Astrocyte (in vitro differentiated cells and primary cell): ENCODE measurements at regions not wholly inside any gene's neighbourhood (a gene's known extent, or its start where the extent isn't known, plus 50 kb on each side); places are given as distances from the start of the nearest gene placed in this dataset.

ENCODE experiments used
- DNase-seq: peaks from one replicate; pipeline ENCODE4 v3.0.0-alpha.2; 2010; ENCODE audit warnings: low read depth
- FAIRE-seq: peaks from 2 replicates; lab custom pipeline; 2011; peaks lifted over from hg19 to GRCh38; lab: Jason Lieb, UNC
- H2AFZ ChIP-seq: 2 replicates; pipeline ENCODE4 v1.6.0; 2012; ENCODE audit warnings: low read depth, low read length, inconsistent platforms
- H3K27ac ChIP-seq: 2 replicates; pipeline ENCODE4 v1.5.1; 2011; ENCODE audit warnings: low read depth, low read length, inconsistent platforms
- H3K27me3 ChIP-seq: 2 replicates; pipeline ENCODE4 v1.6.0; 2011; ENCODE audit warnings: low read length, inconsistent platforms; ENCODE audit not compliant: insufficient read depth
- H3K36me3 ChIP-seq: 2 replicates; pipeline ENCODE4 v1.5.1; 2011; ENCODE audit warnings: low read length, inconsistent platforms; ENCODE audit not compliant: insufficient read depth
- H3K4me1 ChIP-seq: 2 replicates; pipeline ENCODE4 v1.5.1; 2011; ENCODE audit warnings: low read length, inconsistent platforms; ENCODE audit not compliant: insufficient read depth
- H3K4me2 ChIP-seq: 2 replicates; pipeline ENCODE4 v1.6.0; 2012; ENCODE audit warnings: low read length, inconsistent platforms
- H3K4me3 ChIP-seq: 2 replicates; pipeline ENCODE4 v1.5.1; 2011; ENCODE audit warnings: low read depth, mild to moderate bottlenecking, low read length, inconsistent platforms; ENCODE audit not compliant: insufficient read depth
- H3K79me2 ChIP-seq: 2 replicates; pipeline ENCODE4 v1.6.0; 2012; ENCODE audit warnings: mild to moderate bottlenecking, low read length, inconsistent platforms; ENCODE audit not compliant: insufficient read depth
- H3K9ac ChIP-seq: 2 replicates; pipeline ENCODE4 v1.6.0; 2012; ENCODE audit warnings: mild to moderate bottlenecking, low read length, inconsistent platforms
- H3K9me3 ChIP-seq: 2 replicates; pipeline ENCODE4 v1.5.1; 2012; ENCODE audit warnings: low read depth, mild to moderate bottlenecking, low read length, inconsistent platforms; ENCODE audit not compliant: insufficient read depth
- H4K20me1 ChIP-seq: 2 replicates; pipeline ENCODE4 v1.6.0; 2012; ENCODE audit warnings: low read length, inconsistent platforms; ENCODE audit not compliant: insufficient read depth
- H3K27ac Mint-ChIP-seq: one replicate; pipeline ENCODE4 v1.8.0; 2021; ENCODE audit warnings: mild to moderate bottlenecking, mixed read lengths; ENCODE audit not compliant: unreplicated experiment
- H3K27me3 Mint-ChIP-seq: one replicate; pipeline ENCODE4 v1.8.0; 2021; ENCODE audit warnings: low read depth, mixed read lengths; ENCODE audit not compliant: unreplicated experiment
- H3K36me3 Mint-ChIP-seq: one replicate; pipeline ENCODE4 v1.8.0; 2021; ENCODE audit warnings: low read depth, mixed read lengths; ENCODE audit not compliant: unreplicated experiment
- H3K4me1 Mint-ChIP-seq: one replicate; pipeline ENCODE4 v1.8.0; 2021; ENCODE audit warnings: low read depth, mixed read lengths; ENCODE audit not compliant: unreplicated experiment
- H3K4me3 Mint-ChIP-seq: one replicate; pipeline ENCODE4 v1.8.0; 2021; ENCODE audit warnings: mild to moderate bottlenecking, moderate library complexity, mixed read lengths; ENCODE audit not compliant: unreplicated experiment
- H3K9me3 Mint-ChIP-seq: one replicate; pipeline ENCODE4 v1.8.0; 2021; ENCODE audit warnings: mild to moderate bottlenecking, mixed read lengths; ENCODE audit not compliant: unreplicated experiment
- EZH2 ChIP-seq: IDR thresholded peaks from 2 replicates; pipeline ENCODE4 v1.6.1; 2012; ENCODE audit warnings: mild to moderate bottlenecking, low read length, inconsistent platforms; ENCODE audit not compliant: insufficient read depth
- TF ChIP-seq, protein P1 (sequence below): IDR thresholded peaks from 2 replicates; pipeline ENCODE4 v1.5.1; 2011; ENCODE audit warnings: low read depth, mild to moderate bottlenecking, inconsistent platforms, low read length, moderate library complexity; ENCODE audit not compliant: insufficient read depth

DNA sequence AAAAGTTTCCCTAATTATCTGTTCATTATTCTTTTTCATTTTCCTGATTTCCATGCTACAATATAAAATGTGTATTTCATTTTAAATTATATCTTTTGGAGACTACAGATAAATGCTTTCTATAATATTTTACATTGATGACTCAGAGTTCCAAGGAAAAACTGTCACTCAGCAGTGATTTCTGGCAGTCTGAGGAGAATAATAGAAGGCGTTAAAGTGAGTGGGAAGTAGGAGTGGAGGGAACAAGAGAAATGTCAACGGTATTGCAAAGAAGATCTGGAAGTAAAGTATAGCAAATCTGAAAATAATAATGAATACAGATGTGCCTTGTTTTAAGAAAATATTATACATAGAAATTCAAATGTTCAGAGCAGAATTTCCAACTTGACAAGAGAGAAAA is 293.6 kb upstream of the PITX2 start:
- H3K36me3 Mint-ChIP-seq: no peaks in the 10 kb centered on the region
- H3K79me2 ChIP-seq: no peaks in the 10 kb centered on the region
- H3K4me3 ChIP-seq: no peak overlapping the region
- H3K36me3 ChIP-seq: no peaks in the 10 kb centered on the region
- H3K9me3 Mint-ChIP-seq: no peaks in the 10 kb centered on the region
- H2AFZ ChIP-seq: no peak overlapping the region
- no peaks in the 10 kb centered on the region for H3K27me3 ChIP-seq
- H3K27me3 Mint-ChIP-seq: no peaks in the 10 kb centered on the region
- no peak for TF ChIP-seq EZH2
- TF ChIP-seq, protein P1, sequence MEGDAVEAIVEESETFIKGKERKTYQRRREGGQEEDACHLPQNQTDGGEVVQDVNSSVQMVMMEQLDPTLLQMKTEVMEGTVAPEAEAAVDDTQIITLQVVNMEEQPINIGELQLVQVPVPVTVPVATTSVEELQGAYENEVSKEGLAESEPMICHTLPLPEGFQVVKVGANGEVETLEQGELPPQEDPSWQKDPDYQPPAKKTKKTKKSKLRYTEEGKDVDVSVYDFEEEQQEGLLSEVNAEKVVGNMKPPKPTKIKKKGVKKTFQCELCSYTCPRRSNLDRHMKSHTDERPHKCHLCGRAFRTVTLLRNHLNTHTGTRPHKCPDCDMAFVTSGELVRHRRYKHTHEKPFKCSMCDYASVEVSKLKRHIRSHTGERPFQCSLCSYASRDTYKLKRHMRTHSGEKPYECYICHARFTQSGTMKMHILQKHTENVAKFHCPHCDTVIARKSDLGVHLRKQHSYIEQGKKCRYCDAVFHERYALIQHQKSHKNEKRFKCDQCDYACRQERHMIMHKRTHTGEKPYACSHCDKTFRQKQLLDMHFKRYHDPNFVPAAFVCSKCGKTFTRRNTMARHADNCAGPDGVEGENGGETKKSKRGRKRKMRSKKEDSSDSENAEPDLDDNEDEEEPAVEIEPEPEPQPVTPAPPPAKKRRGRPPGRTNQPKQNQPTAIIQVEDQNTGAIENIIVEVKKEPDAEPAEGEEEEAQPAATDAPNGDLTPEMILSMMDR: no peak
- no peaks in the 10 kb centered on the region for H4K20me1 ChIP-seq
- no peaks in the 10 kb centered on the region for H3K9me3 ChIP-seq
- H3K4me2 ChIP-seq: no peak overlapping the region
- H3K4me1 Mint-ChIP-seq: peaks cover 4% of the 10 kb centered on the region
- no peak overlapping the region for H3K27ac Mint-ChIP-seq
- FAIRE-seq (no peak), DNase-seq (no peak)
- no peaks in the 10 kb centered on the region for H3K4me1 ChIP-seq
- H3K27ac ChIP-seq: no peak overlapping the region
- H3K4me3 Mint-ChIP-seq: no peak overlapping the region
- no peak overlapping the region for H3K9ac ChIP-seq

DNA sequence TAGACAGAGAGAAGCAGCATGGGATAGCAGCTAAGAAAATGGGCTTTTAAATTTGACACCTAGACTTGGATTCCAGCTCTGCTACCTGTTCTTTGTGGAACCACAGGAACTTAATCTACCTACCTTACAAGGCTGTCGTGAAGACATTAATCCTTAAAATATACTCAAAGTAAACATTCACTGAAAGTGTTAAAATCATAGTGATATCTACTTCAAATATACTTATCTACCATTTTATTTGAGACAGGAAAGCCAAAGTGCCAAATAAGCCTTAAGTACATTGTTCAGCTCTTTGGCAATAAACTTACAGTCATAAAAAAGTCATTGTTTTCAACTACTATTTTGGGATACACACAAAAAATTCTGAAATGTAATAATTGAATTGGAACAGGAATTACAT is 295.0 kb upstream of the PITX2 start:
- H3K4me3 ChIP-seq: no peak overlapping the region
- Mint-ChIP-seq H3K27me3 (no peaks in the 10 kb centered on the region), H3K4me3 (no peak overlapping the region), H3K9me3 (no peaks in the 10 kb centered on the region), H3K27ac (no peak overlapping the region), H3K4me1 (peaks cover 4% of the 10 kb centered on the region), H3K36me3 (no peaks in the 10 kb centered on the region)
- no peak for FAIRE-seq
- H3K9me3 ChIP-seq: no peaks in the 10 kb centered on the region
- no peak for DNase-seq
- H3K27ac ChIP-seq: no peak overlapping the region
- H2AFZ ChIP-seq: no peak overlapping the region
- no peaks in the 10 kb centered on the region for H3K4me1 ChIP-seq
- H3K79me2 ChIP-seq: no peaks in the 10 kb centered on the region
- no peak overlapping the region for H3K4me2 ChIP-seq
- no peak overlapping the region for H3K9ac ChIP-seq
- no peaks in the 10 kb centered on the region for H3K27me3 ChIP-seq
- no peaks in the 10 kb centered on the region for H3K36me3 ChIP-seq
- TF ChIP-seq, protein P1: no peak
- TF ChIP-seq EZH2: no peak
- no peaks in the 10 kb centered on the region for H4K20me1 ChIP-seq

DNA sequence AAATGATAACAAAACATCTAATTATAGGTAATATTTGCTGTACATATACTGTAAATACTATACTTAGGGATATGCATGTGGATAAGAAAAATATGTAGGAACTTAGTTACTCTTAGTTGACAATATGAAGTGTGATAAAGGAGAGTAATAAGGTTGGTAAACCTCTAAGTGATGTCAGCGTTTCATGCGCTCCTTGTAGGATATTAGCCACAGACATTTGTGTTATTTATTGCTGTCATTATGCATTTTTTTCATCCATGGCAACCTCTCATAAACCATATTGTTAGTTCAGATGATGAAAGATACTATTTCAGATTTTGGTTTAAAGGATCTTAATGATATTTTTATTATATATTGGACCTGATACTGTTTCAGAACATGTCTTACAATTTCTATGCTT is 298.1 kb upstream of the PITX2 start:
- Histone ChIP-seq H3K27ac (no peak overlapping the region), H4K20me1 (no peaks in the 10 kb centered on the region), H3K4me2 (no peak overlapping the region), H2AFZ (no peak overlapping the region), H3K4me3 (no peak overlapping the region), H3K79me2 (no peaks in the 10 kb centered on the region), H3K4me1 (no peaks in the 10 kb centered on the region), H3K36me3 (no peaks in the 10 kb centered on the region), H3K9me3 (no peaks in the 10 kb centered on the region), H3K9ac (no peak overlapping the region), H3K27me3 (no peaks in the 10 kb centered on the region)
- H3K4me1 Mint-ChIP-seq: peaks cover 1% of the 10 kb centered on the region
- FAIRE-seq (no peak), DNase-seq (no peak)
- H3K4me3 Mint-ChIP-seq: no peak overlapping the region
- no peak for TF ChIP-seq EZH2
- TF ChIP-seq, protein P1: no peak
- H3K9me3 Mint-ChIP-seq: no peaks in the 10 kb centered on the region
- H3K27ac Mint-ChIP-seq: no peak overlapping the region
- H3K36me3 Mint-ChIP-seq: no peaks in the 10 kb centered on the region
- H3K27me3 Mint-ChIP-seq: no peaks in the 10 kb centered on the region
